ENCODE measurements at regions not wholly inside any gene's neighbourhood (a gene's known extent, or its start where the extent isn't known, plus 50 kb on each side); places are given as distances from the start of the nearest gene placed in this dataset.

DNA sequence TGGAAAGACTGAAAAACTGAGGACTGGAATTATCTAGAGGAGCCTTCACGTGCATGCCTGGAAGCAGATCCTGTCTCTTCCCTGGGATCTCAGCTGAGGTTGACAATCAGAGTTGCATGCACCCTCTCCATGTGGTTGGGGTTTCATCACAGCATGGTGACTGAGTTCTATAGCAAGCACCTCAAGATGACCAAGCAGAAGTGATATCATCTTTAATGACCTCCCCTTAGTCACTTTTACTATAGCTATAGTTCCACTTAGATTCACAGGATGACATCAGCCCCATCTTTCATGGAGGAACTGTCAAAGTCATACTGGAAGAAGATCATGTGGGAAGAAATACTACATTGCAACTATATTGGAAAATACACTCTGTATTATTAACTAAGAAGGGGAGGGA is 105.8 kb upstream of the ATXN7L3B start:
- TF ChIP-seq EZH2phosphoT487 (IDR thresholded peaks at IDR 0.05; ENCODE audit: insufficient read depth, low read depth) (no peak), EZH2 (IDR thresholded peaks at IDR 0.05; ENCODE audit: insufficient read depth, poor library complexity, severe bottlenecking) (no peak)

All from GM23248 (cell line).